ENCODE measurements at regions not wholly inside any gene's neighbourhood (a gene's known extent, or its start where the extent isn't known, plus 50 kb on each side); places are given as distances from the start of the nearest gene placed in this dataset.

- Histone ChIP-seq H3K4me2 (replicated peaks; ENCODE audit: extremely low read depth, low read length, poor library complexity, severe bottlenecking) (no peak overlapping the region), H3K27ac (ENCODE audit: low read depth in 1 of 2, low read length in 2 of 2) (no peak overlapping the region), H3K4me3 (replicated peaks in 1 of 3; ENCODE audit: low read depth in 2 of 3, low read length in 3 of 3) (no peak overlapping the region), H4K20me1 (ENCODE audit: insufficient read depth, low read length) (no peaks in the 10 kb centered on the region), H3K4me1 (ENCODE audit: control insufficient read depth in 1 of 2, insufficient read depth in 2 of 2, low read length in 2 of 2) (no peaks in the 10 kb centered on the region), H3K9me3 (replicated peaks in 1 of 2; ENCODE audit: control insufficient read depth in 1 of 2, insufficient read depth in 1 of 2, low read length in 2 of 2) (peaks cover 16 to 19% of the 10 kb centered on the region in 2 donors), H3K36me3 (replicated peaks in 1 of 2; ENCODE audit: control insufficient read depth in 1 of 2, insufficient read depth in 2 of 2, low read length in 2 of 2) (no peaks in the 10 kb centered on the region), H3K9ac (ENCODE audit: insufficient read depth, low read length, poor library complexity, severe bottlenecking) (no peak overlapping the region), H3K79me2 (ENCODE audit: insufficient read depth, low read length) (no peaks in the 10 kb centered on the region), H3K27me3 (ENCODE audit: control insufficient read depth in 2 of 2, insufficient read depth in 2 of 2, low read length in 2 of 2) (no peaks in the 10 kb centered on the region), H2AFZ (ENCODE audit: insufficient read depth, low read depth, low read length, poor library complexity, severe bottlenecking) (no peak overlapping the region)
- no peaks in the 10 kb centered on the region for H3K4me1 Mint-ChIP-seq
- H3K4me3 Mint-ChIP-seq = no peak overlapping the region
- H3K9me3 Mint-ChIP-seq = peaks cover 0 to 15% (median 11%) of the 10 kb centered on the region in 7 donors
- intact Hi-C loops (cut with micrococcal nuclease) = no loop called here
- H3K27me3 Mint-ChIP-seq (ENCODE audit: low read depth in 3 of 3) = peaks cover 0 to 1% (median 0%) of the 10 kb centered on the region in 3 donors
- H3K36me3 Mint-ChIP-seq = no peaks in the 10 kb centered on the region
- peak overlapping the region in 1 of 7 donors; percentile 1 for H3K27ac Mint-ChIP-seq
- DNase-seq = no peak
- WGBS (ENCODE audit: insufficient coverage) = no CpG with 5 or more reads among the region's 1 CpG
- TF ChIP-seq CTCF (IDR thresholded peaks at IDR 0.05) = no peak
Observed at GRCh38 chr4:12293906-12294525, 865.3 kb upstream of the HS3ST1 start.

- H3K36me3 Mint-ChIP-seq = no peaks in the 10 kb centered on the region
- no peak overlapping the region for H2AFZ ChIP-seq (ENCODE audit: insufficient read depth, low read depth, low read length, poor library complexity, severe bottlenecking)
- H3K27me3 ChIP-seq (ENCODE audit: control insufficient read depth in 2 of 2, insufficient read depth in 2 of 2, low read length in 2 of 2) = no peaks in the 10 kb centered on the region
- H3K4me1 ChIP-seq (ENCODE audit: control insufficient read depth in 1 of 2, insufficient read depth in 2 of 2, low read length in 2 of 2) = no peaks in the 10 kb centered on the region
- 80% methylated on average over 2 of the region's 5 CpGs for WGBS (ENCODE audit: insufficient coverage)
- H3K9ac ChIP-seq (ENCODE audit: insufficient read depth, low read length, poor library complexity, severe bottlenecking) = no peak overlapping the region
- intact Hi-C loops (cut with micrococcal nuclease) = no loop called here
- H3K4me3 Mint-ChIP-seq = no peak overlapping the region
- TF ChIP-seq CTCF (IDR thresholded peaks at IDR 0.05) = no peak
- H3K27me3 Mint-ChIP-seq (ENCODE audit: low read depth in 3 of 3) = no peaks in the 10 kb centered on the region
- H3K27ac ChIP-seq (ENCODE audit: low read depth in 1 of 2, low read length in 2 of 2) = no peak overlapping the region
- H3K4me1 Mint-ChIP-seq = no peaks in the 10 kb centered on the region
- no peaks in the 10 kb centered on the region for H3K79me2 ChIP-seq (ENCODE audit: insufficient read depth, low read length)
- H3K4me2 ChIP-seq (replicated peaks; ENCODE audit: extremely low read depth, low read length, poor library complexity, severe bottlenecking) = no peak overlapping the region
- H4K20me1 ChIP-seq (ENCODE audit: insufficient read depth, low read length) = no peaks in the 10 kb centered on the region
- no peak for DNase-seq
- H3K4me3 ChIP-seq (replicated peaks in 1 of 3; ENCODE audit: low read depth in 2 of 3, low read length in 3 of 3) = no peak overlapping the region
- peaks cover 0 to 29% of the 10 kb centered on the region in 2 donors for H3K9me3 ChIP-seq (replicated peaks in 1 of 2; ENCODE audit: control insufficient read depth in 1 of 2, insufficient read depth in 1 of 2, low read length in 2 of 2)
- no peak overlapping the region for H3K27ac Mint-ChIP-seq
- H3K9me3 Mint-ChIP-seq = peaks cover 0 to 12% (median 8%) of the 10 kb centered on the region in 7 donors
- no peaks in the 10 kb centered on the region for H3K36me3 ChIP-seq (replicated peaks in 1 of 2; ENCODE audit: control insufficient read depth in 1 of 2, insufficient read depth in 2 of 2, low read length in 2 of 2)
Observed at GRCh38 chr4:12286351-12286750, 857.7 kb upstream of the HS3ST1 start.
